HG03354 (cell line): ENCODE measurements at regions not wholly inside any gene's neighbourhood (a gene's known extent, or its start where the extent isn't known, plus 50 kb on each side); places are given as distances from the start of the nearest gene placed in this dataset.
"Not testable (repeated sequence)": the region's sequence is repeated elsewhere in the genome, so short reads cannot be mapped to it uniquely, and the experiment has no call there.

ENCODE experiments used
- ATAC-seq: cut with Tn5 transposase; IDR thresholded peaks from one replicate; pipeline ENCODE4 v1.9.1; 2021; ENCODE audit warnings: mild to moderate bottlenecking; ENCODE audit not compliant: unreplicated experiment, poor library complexity, severe bottlenecking

DNA sequence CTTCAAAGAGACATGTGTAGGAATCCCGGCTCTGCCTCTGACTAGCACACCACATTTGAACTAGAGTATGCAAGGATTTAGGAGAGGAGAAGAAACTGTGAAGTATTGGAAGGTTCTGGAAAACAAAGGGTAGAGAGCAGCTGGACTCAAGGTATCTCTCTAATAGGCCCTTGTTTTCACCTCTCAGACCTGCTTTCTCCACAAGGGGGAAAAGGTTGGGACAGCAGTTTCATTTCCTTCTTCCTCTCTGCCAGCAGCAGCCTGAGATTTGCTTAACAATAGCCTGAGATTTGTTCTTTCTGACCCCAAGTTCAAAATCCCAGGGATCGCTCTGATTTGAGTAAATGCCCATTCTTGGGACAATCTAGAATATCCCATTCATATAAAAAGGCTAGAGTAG, 430.6 kb upstream of the MCTP2 start:
- no peak for ATAC-seq

DNA sequence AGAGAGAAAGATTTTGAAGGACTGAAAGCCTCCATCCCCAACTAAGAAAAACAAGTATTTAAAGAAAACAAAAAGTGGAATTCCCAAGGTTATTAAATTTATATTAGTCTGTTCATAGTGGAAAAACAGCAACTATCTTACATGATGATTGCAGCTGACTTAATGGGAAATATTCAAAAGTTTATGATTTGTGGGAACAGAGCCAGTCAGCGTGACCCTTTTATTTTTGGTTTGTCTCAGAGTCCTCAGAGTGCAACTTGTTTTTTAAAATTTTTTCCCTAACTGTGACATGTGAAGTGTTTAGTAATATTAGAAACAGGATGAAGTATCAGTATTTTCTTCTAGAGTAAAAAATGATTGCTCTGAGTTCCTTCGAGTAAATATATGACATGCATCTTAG, 441.9 kb upstream of the MCTP2 start:
- ATAC-seq = no peak

DNA sequence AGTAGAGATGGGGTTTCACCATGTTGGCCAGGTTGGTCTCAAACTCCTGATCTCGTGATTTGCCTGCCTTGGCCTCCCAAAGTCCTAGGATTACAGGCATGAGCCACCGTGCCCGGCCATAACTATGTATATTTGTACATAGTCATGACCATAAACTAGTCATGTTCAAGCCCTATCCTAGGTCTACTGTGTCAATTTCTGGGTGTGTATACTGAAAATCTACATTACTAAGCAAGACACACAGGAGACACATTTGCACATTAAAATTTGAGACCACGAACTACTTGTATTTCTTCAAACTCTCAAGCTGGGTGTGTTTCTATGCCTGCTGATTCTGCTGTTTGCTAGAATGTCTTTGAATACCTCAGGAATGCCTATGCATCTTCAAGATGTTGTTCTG, 451.3 kb upstream of the MCTP2 start:
- no peak for ATAC-seq

DNA sequence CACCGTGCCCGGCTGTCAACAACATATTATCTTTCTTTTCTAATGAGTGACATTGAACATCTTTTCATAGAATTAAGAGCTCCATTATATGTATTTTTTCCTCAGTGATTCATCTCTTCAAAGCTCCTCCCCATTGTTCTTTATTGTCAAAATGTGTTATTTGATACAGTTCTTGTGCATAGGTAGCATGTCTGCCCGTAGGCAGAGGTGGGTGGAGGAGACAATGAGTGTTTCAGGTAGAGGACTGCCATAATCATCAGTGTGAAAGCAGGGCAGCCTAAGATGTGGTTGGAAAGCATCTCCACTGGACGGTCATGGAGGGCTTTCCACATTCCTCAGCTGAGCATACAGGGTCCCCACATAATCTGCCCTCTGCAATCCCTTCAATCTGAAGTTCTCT, 452.0 kb upstream of the MCTP2 start:
- no peak for ATAC-seq

DNA sequence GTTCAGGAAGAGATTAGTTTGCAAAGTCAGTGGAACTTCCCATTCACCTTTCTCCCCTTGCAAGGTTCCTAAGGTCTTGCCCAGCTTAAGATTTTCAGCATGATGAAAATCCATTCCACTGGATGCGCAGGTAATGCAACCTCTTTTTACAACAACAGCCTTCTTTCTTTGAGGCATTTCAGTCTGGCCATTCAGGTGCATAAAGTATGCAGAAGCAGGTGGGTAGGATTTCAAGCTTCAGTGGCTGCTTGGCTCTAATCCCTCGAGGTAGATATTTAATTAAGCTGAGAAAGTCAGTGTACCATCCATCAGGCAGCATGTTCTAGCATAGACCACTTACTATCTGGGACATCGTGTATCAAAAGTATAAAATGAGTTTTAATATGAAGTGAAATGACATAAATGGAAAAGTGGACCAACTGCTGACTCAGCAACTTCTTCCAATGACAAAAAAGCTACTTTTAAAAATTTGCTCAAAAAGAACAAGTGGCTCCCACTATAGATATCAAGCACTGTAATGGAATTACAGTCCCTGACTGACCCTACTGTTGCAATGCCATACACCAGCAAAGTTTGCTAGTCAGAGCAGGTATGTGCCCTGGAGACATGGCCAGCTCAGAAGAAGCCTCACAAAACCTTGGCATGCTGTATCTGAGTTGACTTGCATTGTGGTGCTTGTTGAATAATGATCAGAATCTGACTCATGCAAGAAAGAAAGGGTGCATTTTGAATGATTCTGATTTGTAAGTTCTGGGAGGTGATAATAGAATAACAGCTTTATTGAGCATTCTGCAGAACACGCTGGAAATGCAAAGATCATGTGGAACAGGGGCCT, 459.9 kb upstream of the MCTP2 start:
- ATAC-seq = no peak

DNA sequence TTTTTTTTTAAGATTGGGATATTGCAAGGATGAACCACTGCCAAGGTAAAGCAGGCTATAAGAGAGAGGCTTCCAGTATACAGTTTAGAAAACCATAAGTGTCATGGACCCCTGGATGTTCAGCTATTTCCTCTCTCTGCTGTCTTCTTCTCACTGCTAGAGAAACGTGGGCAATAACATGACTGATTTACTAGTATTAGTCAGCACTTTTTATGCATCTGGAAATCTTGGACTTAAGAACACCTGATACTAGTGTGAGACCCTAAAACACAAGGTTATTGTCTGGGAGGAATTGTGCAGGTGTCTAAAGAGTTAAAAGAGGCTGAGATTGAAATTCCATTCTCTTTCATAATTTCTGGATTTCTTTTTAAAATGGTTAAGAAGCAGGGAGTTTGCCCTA, 460.6 kb upstream of the MCTP2 start:
- ATAC-seq = no peak

DNA sequence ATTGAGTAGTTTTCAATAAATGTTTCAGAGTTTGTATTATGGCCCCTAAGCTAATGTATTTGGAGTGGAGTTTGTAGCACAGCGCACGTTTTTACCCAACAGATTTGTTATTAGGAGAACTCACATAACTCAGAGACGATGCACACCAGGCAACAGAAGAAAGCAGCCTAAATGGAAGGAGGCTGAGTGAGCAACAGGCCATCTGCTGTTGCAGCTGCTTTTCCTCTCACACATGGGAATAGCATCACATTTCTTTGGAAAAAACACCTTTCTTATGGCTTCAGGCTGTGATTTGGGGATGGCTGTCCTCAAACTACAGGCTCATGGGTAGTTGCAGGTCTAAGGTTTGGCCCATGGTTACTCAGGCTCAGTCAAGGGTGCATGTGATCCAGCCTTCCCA, 469.3 kb upstream of the MCTP2 start:
- ATAC-seq = no peak

DNA sequence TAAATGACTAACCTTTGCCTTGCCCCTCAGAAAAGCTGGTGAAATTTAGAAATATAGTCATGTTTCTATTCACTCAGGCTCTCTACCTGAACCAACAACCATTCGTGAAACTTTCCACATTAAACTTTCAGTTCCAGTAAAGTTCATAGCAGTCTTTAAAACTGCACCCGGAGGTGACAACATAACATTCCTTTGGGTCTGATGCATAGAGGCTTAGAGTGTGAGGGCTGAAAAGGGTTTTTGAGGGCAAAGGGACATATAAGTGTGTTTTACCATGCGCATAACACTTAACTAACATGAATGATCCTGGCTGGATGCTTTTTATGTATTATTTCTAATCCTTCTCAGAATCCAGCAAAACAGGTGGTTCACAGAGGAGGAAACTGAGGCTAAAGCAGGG, 471.7 kb upstream of the MCTP2 start:
- no peak for ATAC-seq

DNA sequence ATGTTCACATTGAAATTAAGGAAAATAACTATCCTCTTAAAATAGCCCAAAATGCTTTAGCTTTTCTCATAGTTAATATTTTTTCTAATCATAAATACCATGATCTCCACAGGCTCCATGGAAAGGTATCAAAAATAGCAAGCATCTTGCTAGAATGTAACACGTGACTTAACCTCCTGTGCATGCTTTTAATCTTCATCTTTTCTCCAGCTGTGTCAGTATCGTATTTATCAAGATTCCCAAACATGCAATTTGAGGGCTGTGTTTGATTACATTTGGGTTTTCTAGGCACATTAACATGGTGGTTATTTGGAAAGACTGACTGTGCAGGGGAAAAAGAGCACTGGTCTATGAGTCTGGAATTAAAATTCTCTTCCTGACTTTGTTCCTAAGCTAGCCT, 472.5 kb upstream of the MCTP2 start:
- ATAC-seq = no peak

DNA sequence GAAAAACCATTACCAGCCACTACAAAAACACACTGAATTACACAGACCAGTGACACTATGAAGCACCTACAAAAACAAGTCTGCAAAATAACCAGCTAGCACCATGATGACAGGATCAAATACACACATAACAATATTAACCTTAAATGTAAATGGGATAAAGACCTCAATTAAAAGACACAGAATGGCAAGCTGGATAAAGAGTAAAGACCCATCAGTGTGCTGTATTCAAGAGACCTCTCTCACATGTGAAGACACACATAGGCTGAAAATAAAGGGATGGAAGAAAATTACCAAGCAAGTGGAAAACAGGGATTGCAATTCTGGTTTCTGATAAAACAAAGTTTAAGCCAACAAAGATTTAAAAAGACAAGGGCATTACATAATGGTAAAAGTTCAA, 482.7 kb upstream of the MCTP2 start:
- ATAC-seq = no peak

DNA sequence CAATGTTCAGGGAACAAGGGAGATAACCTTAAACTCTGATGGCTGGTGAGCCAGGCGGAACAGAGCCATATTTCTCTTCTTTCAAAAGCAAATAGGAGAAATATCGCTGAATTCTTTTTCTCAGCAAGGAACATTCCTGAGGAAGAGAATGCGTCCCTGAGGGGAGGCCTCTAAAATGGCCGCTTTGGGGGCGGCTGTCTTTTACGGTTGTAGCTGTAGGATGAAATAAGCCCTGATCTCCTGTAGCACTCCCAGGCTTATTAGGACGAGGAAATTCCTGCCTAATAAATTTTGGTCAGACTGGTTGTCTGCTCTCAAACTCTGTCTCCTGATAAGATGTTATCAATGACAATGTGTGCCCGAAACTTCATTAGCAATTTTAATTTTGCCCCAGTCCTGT, 496.4 kb upstream of the MCTP2 start:
- ATAC-seq = not testable (repeated sequence)

DNA sequence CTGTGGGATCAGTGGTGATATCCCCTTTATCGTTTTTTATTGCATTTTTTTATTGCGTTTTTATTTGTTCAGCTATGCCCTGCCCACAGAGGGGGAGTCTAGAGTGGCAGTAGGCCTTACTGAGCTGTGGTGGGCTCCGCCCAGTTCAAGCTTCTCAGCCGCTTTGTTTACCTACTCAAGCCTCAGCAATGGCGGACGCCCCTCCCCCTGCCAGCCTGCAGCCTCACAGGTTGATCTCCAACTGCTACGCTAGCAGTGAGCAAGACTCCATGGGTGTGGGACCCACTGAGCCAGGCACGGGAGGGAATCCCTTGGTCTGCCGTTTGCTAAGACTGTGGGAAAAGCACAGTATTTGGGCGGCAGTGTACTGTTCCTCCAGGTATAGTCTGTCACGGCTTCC, 500.6 kb upstream of the MCTP2 start:
- no peak for ATAC-seq

DNA sequence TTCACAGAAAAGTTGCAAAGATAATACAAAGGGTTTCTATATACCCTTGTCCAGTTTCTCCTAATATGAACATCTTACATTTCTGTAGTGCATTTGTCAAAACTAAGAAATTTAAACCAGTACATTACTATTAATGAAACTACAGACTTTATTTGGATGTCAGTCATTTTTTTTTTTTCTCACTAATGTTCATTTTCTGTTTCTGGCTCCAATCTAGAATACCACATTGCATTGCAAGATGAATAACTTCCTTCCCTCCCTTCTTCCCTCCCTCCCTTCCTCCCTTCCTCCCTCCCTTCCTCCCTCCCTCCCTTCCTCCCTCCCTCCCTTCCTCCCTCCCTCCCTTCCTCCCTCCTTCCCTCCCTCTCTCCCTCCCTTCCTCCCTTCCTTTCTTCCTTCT, 509.2 kb upstream of the MCTP2 start:
- no peak for ATAC-seq

DNA sequence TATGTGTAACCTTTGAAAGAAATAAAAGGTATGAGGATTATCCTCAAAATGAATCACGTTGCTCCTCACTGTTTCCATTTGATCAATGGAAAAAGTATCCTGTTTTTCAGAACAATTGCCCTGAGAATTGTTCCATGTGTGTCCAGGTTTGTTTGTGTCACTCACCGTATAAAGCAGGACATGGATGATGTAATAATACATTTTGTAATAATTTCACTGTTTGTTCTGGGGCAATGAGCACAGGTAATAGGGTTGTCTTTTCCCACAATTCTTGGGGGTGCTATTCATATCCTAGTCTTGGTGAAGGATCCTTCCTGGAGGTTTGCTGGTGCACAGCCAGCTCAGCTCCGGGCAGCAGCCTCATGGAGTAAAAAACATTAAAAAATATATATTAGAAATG, 510.8 kb upstream of the MCTP2 start:
- ATAC-seq = no peak

DNA sequence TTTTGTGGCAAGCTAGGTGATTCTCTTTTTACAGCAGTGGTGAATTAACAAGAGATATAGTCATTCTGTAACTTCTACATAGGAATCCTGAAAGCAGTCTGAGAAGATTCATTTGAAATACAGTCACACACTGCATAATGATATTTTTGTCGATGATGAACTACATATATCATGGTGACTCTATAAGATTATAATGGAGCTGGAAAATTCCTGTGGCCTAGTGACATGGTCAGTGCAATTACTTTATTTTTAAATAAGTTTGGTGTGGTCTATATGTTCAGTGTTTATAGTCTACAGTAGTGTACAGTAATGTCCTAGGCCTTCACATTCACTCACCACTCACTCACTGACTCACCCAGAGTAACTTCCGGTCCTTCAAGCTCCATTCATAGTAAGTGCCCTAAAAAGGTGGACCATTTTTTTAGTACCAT, 511.4 kb upstream of the MCTP2 start:
- no peak for ATAC-seq

DNA sequence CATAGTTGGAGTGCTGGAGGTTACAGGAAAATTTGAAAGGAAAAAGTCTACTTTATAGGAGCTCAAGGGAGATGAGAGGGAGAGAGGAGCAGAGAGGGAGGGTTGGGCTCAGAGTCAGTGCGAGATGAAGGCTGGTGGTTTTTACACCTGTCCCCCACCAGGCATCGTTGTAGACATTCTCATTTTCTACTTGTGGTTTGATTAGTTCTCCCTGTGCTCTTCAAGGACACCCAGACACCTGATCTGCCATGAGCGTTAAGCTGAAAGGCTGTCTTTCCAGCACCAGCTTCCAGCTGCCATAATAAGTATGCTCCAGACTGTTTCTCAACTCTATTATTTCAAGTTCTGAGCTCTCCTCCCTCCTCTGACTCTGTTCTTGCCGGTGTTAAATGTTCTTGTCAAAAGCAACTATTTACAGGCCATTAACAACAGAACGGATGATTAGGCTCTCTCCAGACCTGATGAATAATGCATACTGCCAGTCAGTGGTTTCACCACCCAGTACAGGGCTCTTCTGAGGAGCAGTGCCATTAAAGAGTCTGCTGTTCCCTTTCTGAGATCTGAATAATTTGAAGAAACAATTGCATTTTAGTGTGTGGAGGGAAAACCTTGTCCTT, 514.6 kb upstream of the MCTP2 start:
- ATAC-seq = no peak

DNA sequence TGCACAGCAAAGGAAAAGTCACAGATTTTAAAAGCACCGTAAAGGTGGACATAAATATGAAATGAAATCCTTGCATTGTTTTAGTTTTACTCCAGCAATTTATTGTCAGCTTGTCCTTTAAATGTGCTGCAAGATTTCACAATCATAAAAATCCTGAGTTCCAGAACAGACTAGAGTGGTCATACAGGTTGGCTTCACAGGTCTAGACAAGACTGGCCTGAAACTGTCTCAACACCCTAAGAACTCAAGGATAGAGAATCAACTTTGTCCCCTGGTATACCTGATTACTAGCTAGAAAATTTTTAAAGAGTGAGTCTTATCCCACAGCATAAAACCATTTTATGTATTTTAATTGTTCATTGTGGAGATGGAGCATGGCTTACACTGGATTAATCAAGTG, 521.7 kb upstream of the MCTP2 start:
- no peak for ATAC-seq

DNA sequence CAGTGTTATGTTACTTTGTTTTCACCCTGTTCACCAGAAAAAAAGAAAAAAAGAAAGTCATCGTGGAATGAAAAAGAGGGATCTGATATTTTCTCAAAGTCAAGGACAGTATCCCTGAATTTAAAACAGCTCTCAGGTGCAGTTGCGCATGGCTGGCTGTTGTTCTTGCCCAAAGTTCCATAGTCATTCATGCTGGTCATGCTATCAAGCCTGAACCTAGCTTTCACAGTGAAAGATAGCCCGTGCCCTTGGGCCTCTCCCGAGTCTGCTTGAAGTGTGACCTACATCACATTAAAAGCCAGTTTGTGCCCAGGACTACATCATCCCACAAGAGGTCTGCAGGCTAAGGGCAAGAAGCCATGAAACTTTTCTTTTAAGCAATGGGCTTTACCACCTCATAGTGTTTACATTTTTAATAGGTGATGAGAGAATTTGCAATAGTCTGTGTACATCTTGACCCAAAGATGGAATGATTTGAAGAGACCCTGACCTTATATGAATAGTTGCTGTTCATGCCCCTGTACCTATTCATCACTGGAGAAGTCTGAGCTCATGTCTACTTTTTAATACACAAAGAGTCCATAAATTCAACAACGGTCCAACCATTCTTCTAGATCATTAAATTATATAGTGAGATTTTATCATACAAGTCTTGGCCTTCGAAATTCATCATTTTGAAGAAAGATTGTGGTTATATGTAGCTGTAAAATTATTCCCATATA, 522.5 kb upstream of the MCTP2 start:
- no peak for ATAC-seq

DNA sequence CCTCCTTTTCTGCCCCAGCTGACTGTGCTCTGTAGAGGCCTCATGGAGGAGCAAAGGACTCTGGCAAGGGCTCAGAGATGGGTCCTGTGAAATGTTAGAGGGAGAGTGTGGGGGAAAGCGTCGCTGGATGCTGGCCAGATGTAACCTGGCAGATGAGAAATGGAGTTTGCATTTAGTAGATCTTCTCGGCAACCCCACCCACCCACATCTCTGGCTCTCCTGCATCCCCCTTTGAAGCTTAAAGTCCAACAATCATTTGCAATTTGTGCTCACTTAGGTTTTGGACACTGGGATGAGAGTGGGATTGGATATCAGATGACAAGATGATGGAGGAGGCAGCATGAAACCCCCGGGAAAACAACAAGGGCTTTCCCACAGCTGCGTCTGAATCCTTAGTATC, 523.6 kb upstream of the MCTP2 start:
- no peak for ATAC-seq

DNA sequence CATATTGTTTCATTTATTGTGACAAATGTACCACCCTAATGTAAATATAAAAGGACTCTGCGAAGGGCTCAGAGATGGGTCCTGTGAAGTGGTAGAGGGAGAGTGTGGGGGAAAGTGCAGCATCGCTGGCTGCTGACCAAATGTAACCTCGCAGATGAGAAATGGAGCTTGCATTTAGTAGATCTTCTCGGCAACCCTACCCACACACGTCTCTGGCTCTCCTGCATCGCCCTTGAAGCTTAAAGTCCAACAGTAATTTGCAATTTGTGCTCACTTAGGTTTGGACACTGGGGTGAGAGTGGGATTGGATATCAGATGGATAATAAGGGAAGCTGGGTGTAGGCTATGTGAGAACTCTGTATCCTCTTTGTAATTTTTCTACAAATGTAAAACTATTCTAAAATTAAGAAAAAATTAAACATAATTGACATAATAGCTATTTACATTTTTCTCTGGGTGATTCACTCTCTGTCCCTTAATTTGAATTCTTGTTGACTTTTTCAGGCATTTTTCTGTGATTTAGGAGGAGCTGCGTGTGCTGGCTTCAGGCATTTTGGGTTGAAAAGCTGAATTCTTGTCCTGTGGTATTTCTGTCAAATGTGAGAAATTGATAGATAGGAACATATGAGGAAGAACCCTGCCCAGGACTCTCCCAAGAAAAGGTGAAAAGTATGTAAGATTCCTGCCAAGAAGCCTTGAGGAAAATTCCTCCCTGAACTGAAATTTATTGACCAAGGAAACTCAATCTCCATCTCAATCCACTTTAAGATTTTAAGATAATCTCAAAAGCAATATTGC, 524.7 kb upstream of the MCTP2 start:
- no peak for ATAC-seq
